Neural progenitor cell (in vitro differentiated cells): ENCODE measurements at regions not wholly inside any gene's neighbourhood (a gene's known extent, or its start where the extent isn't known, plus 50 kb on each side); places are given as distances from the start of the nearest gene placed in this dataset.

Experiments used
- DNase-seq: peaks from one replicate; pipeline ENCODE4 v3.0.0-alpha.2; 2016; ENCODE audit warnings: low spot score
- H2AFZ ChIP-seq: fragments of 200-600 bp; sonication (generic); replicated peaks from 2 replicates; pipeline ENCODE4 v1.6.1; 2016; ENCODE audit warnings: antibody characterized with exemption
- H3F3A ChIP-seq: fragments of 200-600 bp; sonication (generic); 2 replicates; pipeline ENCODE4 v1.6.1; 2016; ENCODE audit warnings: antibody characterized with exemption, low read depth
- H3K27ac ChIP-seq: fragments of 200-600 bp; sonication (generic); 2 replicates; pipeline ENCODE4 v1.5.1; 2016; ENCODE audit warnings: mild to moderate bottlenecking
- H3K27me3 ChIP-seq: fragments of 200-600 bp; sonication (generic); 2 replicates; pipeline ENCODE4 v1.6.1; 2016; ENCODE audit warnings: mild to moderate bottlenecking, moderate library complexity
- H3K36me3 ChIP-seq: fragments of 200-600 bp; sonication (generic); 2 replicates; pipeline ENCODE4 v1.5.1; 2016
- H3K4me1 ChIP-seq: fragments of 200-600 bp; sonication (generic); 2 replicates; pipeline ENCODE4 v1.6.1; 2016; ENCODE audit warnings: mixed run types
- H3K4me2 ChIP-seq: fragments of 200-600 bp; sonication (generic); 2 replicates; pipeline ENCODE4 v1.6.1; 2016
- H3K4me3 ChIP-seq: fragments of 200-600 bp; sonication (generic); 2 replicates; pipeline ENCODE4 v1.5.1; 2016
- H3K79me2 ChIP-seq: fragments of 200-600 bp; sonication (generic); 2 replicates; pipeline ENCODE4 v1.6.1; 2016; ENCODE audit warnings: low read depth
- H3K9ac ChIP-seq: fragments of 200-600 bp; sonication (generic); 2 replicates; pipeline ENCODE4 v1.6.1; 2016
- H3K9me3 ChIP-seq: fragments of 200-600 bp; sonication (generic); 2 replicates; pipeline ENCODE4 v1.5.1; 2016; ENCODE audit warnings: low read depth
- H4K20me1 ChIP-seq: fragments of 200-600 bp; sonication (generic); 2 replicates; pipeline ENCODE4 v1.6.1; 2016; ENCODE audit warnings: low read depth
- H3K27ac Mint-ChIP-seq: 3 replicates; pipeline ENCODE4 v1.8.0; 2021; ENCODE audit warnings: mixed read lengths
- H3K27me3 Mint-ChIP-seq: 2 replicates; pipeline ENCODE4 v1.8.0; 2022; ENCODE audit warnings: low read depth, mild to moderate bottlenecking, inconsistent platforms, moderate library complexity, mixed read lengths; ENCODE audit not compliant: insufficient read depth
- H3K36me3 Mint-ChIP-seq: 3 replicates; pipeline ENCODE4 v1.8.0; 2021; ENCODE audit warnings: mixed read lengths
- H3K4me1 Mint-ChIP-seq: 3 replicates; pipeline ENCODE4 v1.8.0; 2021; ENCODE audit warnings: mixed read lengths
- H3K4me3 Mint-ChIP-seq: 3 replicates; pipeline ENCODE4 v1.8.0; 2021; ENCODE audit warnings: mild to moderate bottlenecking, moderate library complexity, mixed read lengths
- H3K9me3 Mint-ChIP-seq: 3 replicates; pipeline ENCODE4 v1.8.0; 2020; ENCODE audit warnings: mixed read lengths
- CTCF ChIP-seq: fragments of 200-600 bp; sonication (generic); IDR thresholded peaks from 2 replicates; pipeline ENCODE4 v1.5.1; 2017; ENCODE audit warnings: antibody characterized with exemption, mild to moderate bottlenecking
- EZH2 ChIP-seq: fragments of 200-600 bp; sonication (generic); IDR thresholded peaks from 2 replicates; pipeline ENCODE4 v1.6.1; 2017; ENCODE audit warnings: antibody characterized with exemption, mild to moderate bottlenecking, moderate library complexity
- EZH2phosphoT487 ChIP-seq: fragments of 200-600 bp; sonication (generic); IDR thresholded peaks from 2 replicates; pipeline ENCODE4 v1.6.1; 2017; ENCODE audit warnings: antibody characterized with exemption

- Histone ChIP-seq H3K9me3 (no peaks in the 10 kb centered on the region), H3K9ac (no peak overlapping the region), H3K4me2 (peak overlapping the region; percentile 54), H3F3A (peaks cover 16% of the 10 kb centered on the region), H3K79me2 (no peaks in the 10 kb centered on the region), H2AFZ (peak overlapping the region; percentile 76), H3K27ac (no peak overlapping the region), H4K20me1 (no peaks in the 10 kb centered on the region), H3K36me3 (no peaks in the 10 kb centered on the region), H3K4me1 (peaks cover 29% of the 10 kb centered on the region), H3K27me3 (no peaks in the 10 kb centered on the region), H3K4me3 (no peak overlapping the region)
- Mint-ChIP-seq H3K9me3 (no peaks in the 10 kb centered on the region), H3K36me3 (no peaks in the 10 kb centered on the region), H3K27ac (peak overlapping the region; percentile 99), H3K4me1 (peaks cover 64% of the 10 kb centered on the region), H3K4me3 (no peak overlapping the region), H3K27me3 (peaks cover 2% of the 10 kb centered on the region)
- DNase-seq = no peak
- TF ChIP-seq EZH2 = no peak
Observed at GRCh38 chr3:182509844-182510460, 283.4 kb upstream of the ATP11B start.

DNA sequence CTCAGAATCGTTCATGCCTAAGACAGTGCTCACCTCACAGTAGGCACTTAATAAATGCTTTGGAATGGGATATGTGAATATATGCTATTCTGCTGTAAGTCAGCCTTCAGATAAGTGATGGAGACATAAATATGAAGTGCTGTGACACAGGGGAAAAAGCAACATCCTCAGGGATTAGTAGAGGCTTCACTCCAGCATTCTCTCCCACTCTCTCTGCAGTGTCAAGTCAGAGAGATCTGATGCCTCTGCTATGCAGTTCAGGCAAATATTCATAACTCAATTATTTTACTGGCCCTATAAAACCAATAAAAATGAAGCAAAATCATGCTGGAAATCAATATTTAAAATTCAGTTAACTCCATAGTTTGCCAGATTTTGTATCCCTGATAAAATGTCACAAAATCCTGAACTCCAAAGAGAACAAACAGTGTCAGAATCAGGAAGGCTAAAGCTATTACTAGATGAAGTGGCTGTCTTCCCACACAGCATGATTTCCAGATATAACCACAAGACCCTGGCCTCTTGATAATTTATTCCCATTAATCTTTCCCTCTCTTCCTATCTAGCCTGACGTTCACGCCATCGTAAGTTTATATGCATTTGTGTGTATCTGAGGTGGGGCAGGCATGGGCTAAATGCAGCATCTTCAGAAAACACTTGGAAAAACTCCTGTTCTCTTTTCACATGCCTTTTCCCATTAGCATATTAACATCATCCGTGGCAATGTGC lies 278.9 kb upstream of the ATP11B start:
- Mint-ChIP-seq H3K4me3 (no peak overlapping the region), H3K27me3 (peaks cover 2% of the 10 kb centered on the region), H3K36me3 (no peaks in the 10 kb centered on the region), H3K4me1 (peaks cover 71% of the 10 kb centered on the region), H3K27ac (peak overlapping the region; percentile 38), H3K9me3 (no peaks in the 10 kb centered on the region)
- TF ChIP-seq CTCF (no peak), EZH2phosphoT487 (no peak), EZH2 (no peak)
- no peak for DNase-seq
- no peaks in the 10 kb centered on the region for H3K27me3 ChIP-seq
- peaks cover 28% of the 10 kb centered on the region for H3F3A ChIP-seq
- no peak overlapping the region for H2AFZ ChIP-seq
- H3K9me3 ChIP-seq = no peaks in the 10 kb centered on the region
- H3K9ac ChIP-seq = no peak overlapping the region
- H3K36me3 ChIP-seq = no peaks in the 10 kb centered on the region
- H3K27ac ChIP-seq = no peak overlapping the region
- H4K20me1 ChIP-seq = no peaks in the 10 kb centered on the region
- H3K4me1 ChIP-seq = peaks cover 46% of the 10 kb centered on the region
- no peaks in the 10 kb centered on the region for H3K79me2 ChIP-seq
- H3K4me2 ChIP-seq = no peak overlapping the region
- H3K4me3 ChIP-seq = no peak overlapping the region

DNA sequence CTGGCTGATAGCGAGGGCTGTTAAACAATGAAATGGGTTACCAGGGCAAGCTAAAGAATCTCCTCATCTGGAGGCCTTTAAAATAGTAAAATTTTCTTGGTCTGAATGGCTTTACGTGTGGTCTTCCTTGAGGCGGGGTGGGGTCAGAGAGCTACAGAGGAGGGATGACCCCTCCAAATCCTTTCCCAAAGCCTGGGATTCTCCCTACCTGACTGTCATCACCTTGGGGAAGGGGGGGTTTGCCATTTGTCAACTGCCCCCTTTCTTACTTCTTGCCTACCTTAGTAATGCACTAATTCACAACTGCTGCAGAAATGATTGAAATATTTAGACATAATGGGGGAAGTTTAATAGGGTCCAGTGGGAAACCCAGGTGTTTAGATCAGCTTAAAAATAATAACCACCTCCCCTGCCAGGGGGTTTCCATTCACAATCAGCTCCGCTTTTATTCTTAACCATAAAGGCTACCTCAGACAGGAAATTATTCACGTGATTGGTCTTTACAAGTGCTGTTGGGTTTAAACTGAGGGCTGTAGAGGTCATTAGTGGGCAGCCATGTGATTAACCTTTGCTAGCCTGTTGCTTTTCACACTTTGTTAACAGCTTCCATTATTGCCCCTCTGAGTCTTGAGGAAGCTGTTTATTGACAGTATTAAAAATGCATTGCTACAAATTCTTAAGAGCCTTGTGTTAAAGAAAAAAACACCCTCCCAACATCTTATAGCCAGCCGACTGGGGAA lies 276.5 kb upstream of the ATP11B start:
- Histone ChIP-seq H3F3A (peaks cover 25% of the 10 kb centered on the region), H3K4me3 (no peak overlapping the region), H3K4me1 (peaks cover 37% of the 10 kb centered on the region), H3K36me3 (no peaks in the 10 kb centered on the region), H4K20me1 (no peaks in the 10 kb centered on the region), H3K79me2 (no peaks in the 10 kb centered on the region), H3K9ac (no peak overlapping the region), H3K4me2 (peak overlapping the region; percentile 54), H3K27ac (peak overlapping the region; percentile 82), H3K27me3 (no peaks in the 10 kb centered on the region), H3K9me3 (no peaks in the 10 kb centered on the region), H2AFZ (no peak overlapping the region)
- TF ChIP-seq EZH2phosphoT487 (no peak), EZH2 (no peak), CTCF (no peak)
- H3K9me3 Mint-ChIP-seq = no peaks in the 10 kb centered on the region
- peak overlapping the region; percentile 33 for H3K27ac Mint-ChIP-seq
- H3K36me3 Mint-ChIP-seq = no peaks in the 10 kb centered on the region
- DNase-seq = peak; percentile 64
- peak overlapping the region; percentile 34 for H3K4me3 Mint-ChIP-seq
- peaks cover 2% of the 10 kb centered on the region for H3K27me3 Mint-ChIP-seq
- H3K4me1 Mint-ChIP-seq = peaks cover 56% of the 10 kb centered on the region
